K562 (cell line): ENCODE measurements at regions not wholly inside any gene's neighbourhood (a gene's known extent, or its start where the extent isn't known, plus 50 kb on each side); places are given as distances from the start of the nearest gene placed in this dataset.

ENCODE experiments used
- ATAC-seq: fragments of 200-7000 bp; cut with Tn5 transposase; 3 replicates; pipeline ENCODE4 v1.9.1; 2020; ENCODE audit warnings: moderate library complexity
- BruUV-seq: library from RNA; stranded (reverse); fragments of 400-500 nt; replicated peaks from 2 replicates; lab custom pipeline; 2021; lab: Mats Ljungman, UMichigan
- CTCF ChIA-PET: fragments of 300-600 bp; formaldehyde crosslinking; extraction: SDS; loops from one replicate; lab custom pipeline; 2021; ENCODE audit warnings: low intra/inter-chr PET ratio; lab: Yijun Ruan, JAX
- POLR2A ChIA-PET: fragments of 300-600, 350-650 bp; sonication (Branson Sonifier 250); formaldehyde crosslinking; extraction: SDS; loops from one replicate; lab custom pipeline; 2021; ENCODE audit warnings: antibody characterized with exemption, inconsistent platforms; lab: Yijun Ruan, JAX
- DNase-seq, 4 experiments: peaks; one replicate each; pipeline versions ENCODE4 v3.0.0 to v3.0.0-alpha.2; 2011 to 2018; ENCODE audit warnings: low spot score in 3 of 4, mixed read lengths in 3 of 4; ENCODE audit errors: extremely low read depth in 1 of 4
- FAIRE-seq: peaks from 2 replicates; lab custom pipeline; 2011; peaks lifted over from hg19 to GRCh38; lab: Jason Lieb, UNC
- H2AFZ ChIP-seq: 2 replicates; pipeline ENCODE4 v1.6.0; 2011; ENCODE audit warnings: low read depth, low read length, control low read depth, inconsistent platforms
- H3K27ac ChIP-seq: fragments of 200-600 bp; 3 replicates; pipeline ENCODE4 v1.8.0; 2011; ENCODE audit warnings: low read depth, mild to moderate bottlenecking, control low read depth, inconsistent platforms, low read length, moderate library complexity, mixed read lengths; ENCODE audit errors: extremely low read depth
- H3K27me3 ChIP-seq, 2 experiments: fragments of 300-600 bp in 1 of 2; 2 replicates in 1 of 2; 3 replicates in 1 of 2; pipeline versions ENCODE4 v1.6.0 to v1.8.0; 2011; ENCODE audit warnings: inconsistent platforms in 2 of 2, low read length in 2 of 2, mild to moderate bottlenecking in 1 of 2, mixed read lengths in 1 of 2, moderate library complexity in 1 of 2; ENCODE audit not compliant: control insufficient read depth in 2 of 2, insufficient read depth in 2 of 2
- H3K36me3 ChIP-seq: fragments of 300-600 bp; 3 replicates; pipeline ENCODE4 v1.8.0; 2011; ENCODE audit warnings: mild to moderate bottlenecking, low read length, inconsistent platforms; ENCODE audit not compliant: control insufficient read depth, insufficient read depth
- H3K4me1 ChIP-seq, 2 experiments: fragments of 200-600 bp in 1 of 2; replicated peaks in 1 of 2; 2 replicates in 1 of 2; 3 replicates in 1 of 2; pipeline versions ENCODE4 v1.5.1 to v1.8.0; 2011; ENCODE audit warnings: inconsistent platforms in 2 of 2, low read length in 2 of 2, mild to moderate bottlenecking in 1 of 2, mixed read lengths in 1 of 2, moderate library complexity in 1 of 2; ENCODE audit not compliant: control insufficient read depth in 2 of 2, insufficient read depth in 2 of 2
- H3K4me2 ChIP-seq: 2 replicates; pipeline ENCODE4 v1.6.1; 2011; ENCODE audit warnings: low read length, control low read depth, inconsistent platforms, mixed read lengths; ENCODE audit not compliant: insufficient read depth
- H3K4me3 ChIP-seq: fragments of 200-600 bp; sonication (generic), shearing (Covaris generic); 2 replicates; pipeline ENCODE4 v1.5.1; 2016; ENCODE audit warnings: control low read depth, inconsistent platforms
- H3K79me2 ChIP-seq: fragments of 200-600 bp; 3 replicates; pipeline ENCODE4 v1.8.0; 2011; ENCODE audit warnings: low read length, inconsistent platforms; ENCODE audit not compliant: control insufficient read depth, insufficient read depth
- H3K9ac ChIP-seq, 2 experiments: 2 replicates each; pipeline versions ENCODE4 v1.6.0 to v1.6.1; 2011; ENCODE audit warnings: low read depth in 2 of 2, low read length in 2 of 2, control low read depth in 1 of 2, inconsistent platforms in 1 of 2, mild to moderate bottlenecking in 1 of 2, mixed read lengths in 1 of 2; ENCODE audit not compliant: insufficient read depth in 1 of 2
- H3K9me1 ChIP-seq: one replicate; pipeline ENCODE4 v1.6.0; 2011; ENCODE audit warnings: inconsistent platforms, mild to moderate bottlenecking, low read length, moderate library complexity; ENCODE audit not compliant: control insufficient read depth, insufficient read depth
- H3K9me3 ChIP-seq: replicated peaks from 2 replicates; pipeline ENCODE4 v1.5.1; 2011; ENCODE audit warnings: low read depth, low read length, inconsistent platforms; ENCODE audit not compliant: control insufficient read depth, insufficient read depth
- H4K20me1 ChIP-seq: replicated peaks from 2 replicates; pipeline ENCODE4 v1.6.1; 2011; ENCODE audit warnings: low read length, inconsistent platforms, mixed read lengths; ENCODE audit not compliant: control insufficient read depth, insufficient read depth
- CBX3 ChIP-seq, 2 experiments: IDR thresholded peaks; 1 replicate in 1 of 2; 2 replicates in 1 of 2; pipeline ENCODE4 v1.6.1; 2012; ENCODE audit warnings: inconsistent platforms in 2 of 2, low read length in 2 of 2, borderline replicate concordance in 1 of 2, control low read depth in 1 of 2
- CHAMP1 ChIP-seq: fragments of 450-650 bp; IDR thresholded peaks from 2 replicates; pipeline ENCODE4 v1.6.1; 2016; ENCODE audit warnings: mild to moderate bottlenecking
- DDX20 ChIP-seq: fragments of 450-650 bp; IDR thresholded peaks from 2 replicates; pipeline ENCODE4 v1.6.1; 2016; ENCODE audit warnings: missing genetic modification characterization, low read depth, mild to moderate bottlenecking, missing compliant biosample characterization, moderate library complexity
- HNRNPL ChIP-seq: fragments of 200-400 bp; formaldehyde crosslinking; IDR thresholded peaks from 2 replicates; pipeline ENCODE4 v1.6.1; 2017; ENCODE audit warnings: low read depth, mild to moderate bottlenecking, low read length
- MYNN ChIP-seq, 2 experiments: sonication (generic); formaldehyde crosslinking in 1 of 2; IDR thresholded peaks; 2 replicates each; pipeline versions ENCODE4 v1.5.0 to v1.6.1; 2016 to 2020; ENCODE audit warnings: antibody characterized with exemption in 1 of 2, missing genetic modification reagents in 1 of 2
- TCFL5 ChIP-seq: fragments of 250-450 bp; sonication (Bioruptor Pico); conservative IDR thresholded peaks from 2 replicates; pipeline ENCODE4 v1.6.1; 2021; ENCODE audit warnings: mild to moderate bottlenecking, moderate library complexity, matching md5 sums
- ZBTB17 ChIP-seq: fragments of 450-650 bp; formaldehyde crosslinking; IDR thresholded peaks from 2 replicates; pipeline ENCODE4 v1.4.0; 2020; ENCODE audit warnings: mild to moderate bottlenecking
- ZMIZ1 ChIP-seq, 2 experiments: fragments of 150-350 bp in 1 of 2; IDR thresholded peaks; 2 replicates each; pipeline ENCODE4 v1.6.1; 2012 to 2016; ENCODE audit warnings: low read depth in 2 of 2, low read length in 2 of 2, mild to moderate bottlenecking in 1 of 2, moderate library complexity in 1 of 2
- ZNF583 ChIP-seq: fragments of 250-450 bp; sonication (Bioruptor Pico); IDR thresholded peaks from 2 replicates; pipeline ENCODE4 v1.4.0; 2020
- WGBS: fragments of 100-300 bp; shearing (Covaris generic); methylation state at CpG from one replicate; pipeline ENCODE4 v1.1.6; 2016; ENCODE audit warnings: low coverage, mixed read lengths; ENCODE audit not compliant: insufficient coverage; ENCODE audit errors: missing lambda C conversion rate; 5-methylcytosine and 5-hydroxymethylcytosine counted together
- in situ Hi-C: fragments of 300-500 bp; cut with MboI; formaldehyde crosslinking; loops from 4 replicates; pipeline ENCODE4 v1.15.0; 2018; ENCODE audit warnings: inconsistent platforms, mixed read lengths
- intact Hi-C: fragments of 100-400 bp; cut with micrococcal nuclease; formaldehyde crosslinking; loops from 2 replicates; pipeline ENCODE4 v1.14.2; 2022

GRCh38 chr9:115276621-115277020 lies 158.7 kb upstream of the TNC start:
- in situ Hi-C loops (no loop called here), intact Hi-C loops (no loop called here)
- CTCF ChIA-PET, result no interaction called here
- Histone ChIP-seq H4K20me1 (no peaks in the 10 kb centered on the region), H3K9me1 (no peaks in the 10 kb centered on the region), H3K9ac (no peak overlapping the region), H3K27me3 (no peaks in the 10 kb centered on the region), H3K4me1 (no peaks in the 10 kb centered on the region), H3K27ac (no peak overlapping the region), H3K9me3 (no peaks in the 10 kb centered on the region), H3K4me2 (no peak overlapping the region), H3K4me3 (no peak overlapping the region), H2AFZ (no peak overlapping the region), H3K79me2 (no peaks in the 10 kb centered on the region), H3K36me3 (no peaks in the 10 kb centered on the region)
- BruUV-seq, result no TSS peak
- ATAC-seq (no peak), FAIRE-seq (no peak), DNase-seq (no peak)
- no peak for TF ChIP-seq MYNN (IDR thresholded peaks at IDR 0.05)
- no peak for TF ChIP-seq MYNN (CRISPR knock-in tag; IDR thresholded peaks at IDR 0.05)
- TF ChIP-seq CBX3 (IDR thresholded peaks at IDR 0.05; ENCODE audit: borderline replicate concordance in 1 of 2, low read length in 2 of 2), result no peak
- no peak for TF ChIP-seq HNRNPL
- no peak for TF ChIP-seq ZNF583 (CRISPR knock-in tag)
- TF ChIP-seq ZMIZ1 (IDR thresholded peaks at IDR 0.05; ENCODE audit: low read depth in 2 of 2, low read length in 2 of 2), result no peak
- TF ChIP-seq DDX20 (tag), result no peak
- no peak for TF ChIP-seq ZBTB17 (CRISPR knock-in tag)
- TF ChIP-seq CHAMP1, result no peak
- no peak for TF ChIP-seq TCFL5 (CRISPR knock-in tag)
- WGBS, result 11% methylated on average over 2 of the region's 2 CpGs
- POLR2A ChIA-PET, result no interaction called here
